ENCODE measurements at regions not wholly inside any gene's neighbourhood (a gene's known extent, or its start where the extent isn't known, plus 50 kb on each side); places are given as distances from the start of the nearest gene placed in this dataset.

- Histone ChIP-seq H3K79me2 (ENCODE audit: insufficient read depth, low read depth) (no peaks in the 10 kb centered on the region), H3K27ac (no peak overlapping the region)
- TF ChIP-seq CTCF (conservative IDR thresholded peaks at IDR 0.05; ENCODE audit: low read depth, low read length): no peak
These were observed 124.8 kb downstream of the GALR1 start for GRCh38 chr18:77374446-77374805.

GRCh38 chr18:77376043-77376732, 126.5 kb downstream of the GALR1 start:
- H2AFZ ChIP-seq (ENCODE audit: low read depth): no peak overlapping the region
- H3K27ac ChIP-seq: no peak overlapping the region
- no peaks in the 10 kb centered on the region for H3K27me3 ChIP-seq (ENCODE audit: insufficient read depth, low read depth)
- H3K4me2 ChIP-seq: no peak overlapping the region
- H3K36me3 ChIP-seq (ENCODE audit: insufficient read depth): no peaks in the 10 kb centered on the region
- TF ChIP-seq CTCF (conservative IDR thresholded peaks at IDR 0.05; ENCODE audit: low read depth, low read length): no peak
- H3K4me1 ChIP-seq (ENCODE audit: low read depth, poor library complexity, severe bottlenecking): no peaks in the 10 kb centered on the region
- no peak overlapping the region for H3K9ac ChIP-seq
- H3K4me3 ChIP-seq (IDR thresholded peaks at IDR 0.05; ENCODE audit: insufficient read depth, low read depth, low read length): no peak overlapping the region
- no peaks in the 10 kb centered on the region for H4K20me1 ChIP-seq (ENCODE audit: insufficient read depth)
- no peaks in the 10 kb centered on the region for H3K79me2 ChIP-seq (ENCODE audit: insufficient read depth, low read depth)

More at GRCh38 chr18:77374446-77374805, 124.8 kb downstream of the GALR1 start:
- no peaks in the 10 kb centered on the region for H3K4me1 ChIP-seq (ENCODE audit: low read depth, poor library complexity, severe bottlenecking)
- H4K20me1 ChIP-seq (ENCODE audit: insufficient read depth): no peaks in the 10 kb centered on the region
- no peak overlapping the region for H3K4me2 ChIP-seq
- no peaks in the 10 kb centered on the region for H3K36me3 ChIP-seq (ENCODE audit: insufficient read depth)
- no peak overlapping the region for H3K4me3 ChIP-seq (IDR thresholded peaks at IDR 0.05; ENCODE audit: insufficient read depth, low read depth, low read length)
- H3K27me3 ChIP-seq (ENCODE audit: insufficient read depth, low read depth): no peaks in the 10 kb centered on the region
- no peak overlapping the region for H2AFZ ChIP-seq (ENCODE audit: low read depth)
- H3K9ac ChIP-seq: no peak overlapping the region

- TF ChIP-seq CTCF (conservative IDR thresholded peaks at IDR 0.05; ENCODE audit: low read depth, low read length): no peak
- H3K4me2 ChIP-seq: no peak overlapping the region
- H4K20me1 ChIP-seq (ENCODE audit: insufficient read depth): no peaks in the 10 kb centered on the region
- H3K4me1 ChIP-seq (ENCODE audit: low read depth, poor library complexity, severe bottlenecking): no peaks in the 10 kb centered on the region
- no peak overlapping the region for H2AFZ ChIP-seq (ENCODE audit: low read depth)
- no peak overlapping the region for H3K9ac ChIP-seq
- H3K36me3 ChIP-seq (ENCODE audit: insufficient read depth): no peaks in the 10 kb centered on the region
- no peaks in the 10 kb centered on the region for H3K27me3 ChIP-seq (ENCODE audit: insufficient read depth, low read depth)
- no peak overlapping the region for H3K27ac ChIP-seq
- H3K4me3 ChIP-seq (IDR thresholded peaks at IDR 0.05; ENCODE audit: insufficient read depth, low read depth, low read length): no peak overlapping the region
- H3K79me2 ChIP-seq (ENCODE audit: insufficient read depth, low read depth): no peaks in the 10 kb centered on the region
These were observed 127.1 kb downstream of the GALR1 start for GRCh38 chr18:77376733-77377094.

- Histone ChIP-seq H3K79me2 (ENCODE audit: insufficient read depth, low read depth) (no peaks in the 10 kb centered on the region), H2AFZ (ENCODE audit: low read depth) (no peak overlapping the region), H3K4me2 (no peak overlapping the region), H3K36me3 (ENCODE audit: insufficient read depth) (no peaks in the 10 kb centered on the region), H4K20me1 (ENCODE audit: insufficient read depth) (no peaks in the 10 kb centered on the region), H3K4me3 (IDR thresholded peaks at IDR 0.05; ENCODE audit: insufficient read depth, low read depth, low read length) (no peak overlapping the region), H3K27me3 (ENCODE audit: insufficient read depth, low read depth) (no peaks in the 10 kb centered on the region), H3K9ac (no peak overlapping the region), H3K27ac (no peak overlapping the region), H3K4me1 (ENCODE audit: low read depth, poor library complexity, severe bottlenecking) (no peaks in the 10 kb centered on the region)
- TF ChIP-seq CTCF (conservative IDR thresholded peaks at IDR 0.05; ENCODE audit: low read depth, low read length): no peak
These were observed 128.2 kb downstream of the GALR1 start for GRCh38 chr18:77377813-77378212.

Data from KMS-11 (cell line).